ENCODE measurements at regions not wholly inside any gene's neighbourhood (a gene's known extent, or its start where the extent isn't known, plus 50 kb on each side); places are given as distances from the start of the nearest gene placed in this dataset.
"Not testable (repeated sequence)": the region's sequence is repeated elsewhere in the genome, so short reads cannot be mapped to it uniquely, and the experiment has no call there.

- Mint-ChIP-seq H3K27ac (peak overlapping the region; percentile 67), H3K9me3 (peaks cover 4% of the 10 kb centered on the region), H3K4me1 (peaks cover 39% of the 10 kb centered on the region), H3K36me3 (ENCODE audit: low read depth) (no peaks in the 10 kb centered on the region), H3K4me3 (no peak overlapping the region), H3K27me3 (ENCODE audit: low read depth, poor library complexity) (peaks cover 27% of the 10 kb centered on the region)
- TF ChIP-seq CTCF (IDR thresholded peaks at IDR 0.05) = no peak
- DNase-seq = peak; percentile 30
Observed at GRCh38 chr3:194871143-194871863, 185.6 kb downstream of the FAM43A start.

- no peak for DNase-seq
- no peaks in the 10 kb centered on the region for H3K36me3 Mint-ChIP-seq (ENCODE audit: low read depth)
- TF ChIP-seq CTCF (IDR thresholded peaks at IDR 0.05) = no peak
- H3K9me3 Mint-ChIP-seq = peaks cover 4% of the 10 kb centered on the region
- peaks cover 29% of the 10 kb centered on the region for H3K27me3 Mint-ChIP-seq (ENCODE audit: low read depth, poor library complexity)
- H3K27ac Mint-ChIP-seq = peak overlapping the region; percentile 67
- H3K4me3 Mint-ChIP-seq = no peak overlapping the region
- H3K4me1 Mint-ChIP-seq = peaks cover 39% of the 10 kb centered on the region
Observed at GRCh38 chr3:194871864-194872668, 186.4 kb downstream of the FAM43A start.

GRCh38 chr3:194872669-194872977 is 186.9 kb downstream of the FAM43A start:
- Mint-ChIP-seq H3K36me3 (ENCODE audit: low read depth) (no peaks in the 10 kb centered on the region), H3K9me3 (peaks cover 4% of the 10 kb centered on the region), H3K27ac (no peak overlapping the region), H3K4me1 (peaks cover 41% of the 10 kb centered on the region), H3K4me3 (peak overlapping the region; percentile 20), H3K27me3 (ENCODE audit: low read depth, poor library complexity) (peaks cover 27% of the 10 kb centered on the region)
- DNase-seq = no peak
- TF ChIP-seq CTCF (IDR thresholded peaks at IDR 0.05) = no peak

- H3K36me3 Mint-ChIP-seq (ENCODE audit: low read depth); H3K27ac Mint-ChIP-seq; H3K4me3 Mint-ChIP-seq; DNase-seq; H3K9me3 Mint-ChIP-seq: not testable (repeated sequence)
- Mint-ChIP-seq H3K27me3 (ENCODE audit: low read depth, poor library complexity) (peaks cover 27% of the 10 kb centered on the region), H3K4me1 (peaks cover 45% of the 10 kb centered on the region)
Observed at GRCh38 chr3:194873474-194873873, 187.8 kb downstream of the FAM43A start.

- H3K27ac Mint-ChIP-seq = no peak overlapping the region
- H3K9me3 Mint-ChIP-seq = peaks cover 4% of the 10 kb centered on the region
- no peaks in the 10 kb centered on the region for H3K36me3 Mint-ChIP-seq (ENCODE audit: low read depth)
- peaks cover 23% of the 10 kb centered on the region for H3K27me3 Mint-ChIP-seq (ENCODE audit: low read depth, poor library complexity)
- H3K4me3 Mint-ChIP-seq = no peak overlapping the region
- TF ChIP-seq CTCF (IDR thresholded peaks at IDR 0.05) = no peak
- no peak for DNase-seq
- peaks cover 48% of the 10 kb centered on the region for H3K4me1 Mint-ChIP-seq
Observed at GRCh38 chr3:194874206-194874605, 188.5 kb downstream of the FAM43A start.

- H3K4me3 Mint-ChIP-seq = no peak overlapping the region
- peaks cover 4% of the 10 kb centered on the region for H3K9me3 Mint-ChIP-seq
- peaks cover 23% of the 10 kb centered on the region for H3K27me3 Mint-ChIP-seq (ENCODE audit: low read depth, poor library complexity)
- H3K36me3 Mint-ChIP-seq (ENCODE audit: low read depth) = no peaks in the 10 kb centered on the region
- no peak for DNase-seq
- no peak overlapping the region for H3K27ac Mint-ChIP-seq
- peaks cover 54% of the 10 kb centered on the region for H3K4me1 Mint-ChIP-seq
- TF ChIP-seq CTCF (IDR thresholded peaks at IDR 0.05) = no peak
Observed at GRCh38 chr3:194874783-194875182, 189.1 kb downstream of the FAM43A start.

All from nephron progenitor cell (in vitro differentiated cells).